Stimulated activated CD8-positive, alpha-beta memory T cell treated with anti-CD3 and anti-CD28 coated beads, Interleukin-12 subunit alpha, Interleukin-12 subunit beta, amount 100 ng/mL, for 24 hours (primary cell): ENCODE measurements at regions not wholly inside any gene's neighbourhood (a gene's known extent, or its start where the extent isn't known, plus 50 kb on each side); places are given as distances from the start of the nearest gene placed in this dataset.

Source experiments
- DNase-seq: peaks from one replicate; pipeline ENCODE4 v3.0.0-alpha.2; 2020; ENCODE audit errors: extremely low read depth

DNA sequence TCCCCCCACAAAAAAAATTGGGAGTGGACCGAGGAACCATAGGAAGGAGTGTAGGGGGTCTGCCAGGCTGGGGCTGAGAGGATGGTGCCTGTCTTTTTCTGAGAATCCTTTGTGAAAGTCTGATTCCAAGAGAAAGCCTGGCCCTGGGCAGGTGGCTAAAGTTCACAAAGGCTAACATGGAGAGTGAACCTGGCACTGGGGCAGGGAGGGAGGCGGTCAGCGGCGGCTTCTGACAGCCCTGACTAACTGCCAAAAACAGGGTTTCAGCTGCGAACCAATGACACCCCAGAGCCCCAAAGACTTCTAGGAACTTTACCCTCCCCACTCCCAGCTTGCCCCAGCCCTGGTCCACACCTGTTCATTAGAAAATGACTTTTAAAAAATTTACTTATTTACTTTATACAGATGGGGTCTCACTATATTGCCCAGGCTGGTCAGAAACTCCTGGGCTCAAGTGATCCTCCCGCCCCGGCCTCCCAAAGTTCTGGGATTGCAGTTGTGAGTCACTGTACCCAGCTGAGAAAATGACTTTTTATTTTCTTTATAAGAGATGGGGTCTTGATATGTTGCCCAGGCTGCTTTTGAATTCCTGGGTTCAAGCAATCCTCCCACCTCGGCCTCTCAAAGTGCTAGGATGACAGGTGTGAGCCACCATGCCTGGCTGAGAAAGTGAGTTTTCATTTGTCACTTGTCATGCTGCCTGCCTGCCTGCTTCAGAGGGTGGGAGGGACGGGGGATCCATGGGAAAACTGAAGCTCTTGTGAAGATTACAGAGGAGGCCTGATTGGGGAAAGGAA is 61.0 kb upstream of the DUSP5 start:
- no peak for DNase-seq

DNA sequence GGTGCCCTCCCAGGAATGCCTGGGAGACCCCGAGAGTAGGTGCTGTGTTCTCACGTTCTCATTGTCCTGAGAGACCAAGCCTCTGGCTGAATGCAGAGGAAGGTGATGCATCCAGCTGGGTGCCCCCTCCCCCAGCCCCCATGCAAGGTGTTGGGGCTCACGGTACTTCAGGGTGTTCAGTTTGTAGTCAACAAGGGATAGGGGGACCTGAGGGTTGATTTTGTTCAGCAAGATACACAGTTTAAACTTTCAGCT is 60.4 kb upstream of the DUSP5 start:
- no peak for DNase-seq

DNA sequence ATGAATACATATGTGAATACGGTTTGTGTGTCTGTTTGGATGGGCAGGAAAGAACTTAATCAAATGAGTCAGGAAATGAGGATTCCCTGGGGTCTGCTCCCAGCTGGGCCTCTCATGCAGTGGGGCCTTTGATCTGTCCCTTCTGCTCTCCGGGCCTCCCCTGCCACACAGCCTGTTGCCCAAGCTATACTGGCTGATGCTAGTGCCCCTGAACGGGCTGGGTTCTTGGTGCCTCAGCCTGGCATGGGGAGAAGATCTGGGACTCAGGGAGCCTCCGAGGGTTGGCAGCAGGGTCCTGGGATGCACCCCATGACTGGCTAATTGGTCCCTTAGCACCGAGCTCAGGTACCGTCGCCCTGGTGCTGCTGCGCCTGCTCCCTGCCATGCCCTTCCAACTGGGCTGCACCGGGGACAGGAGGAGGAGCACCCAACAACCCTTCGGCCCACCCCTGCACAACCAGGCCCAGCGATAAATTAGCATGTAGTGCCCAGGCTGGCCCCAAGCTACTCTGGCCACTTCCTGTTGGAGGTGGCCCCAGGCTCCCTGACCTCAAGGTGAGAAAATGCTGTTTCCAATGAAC is 59.9 kb upstream of the DUSP5 start:
- DNase-seq = no peak

GRCh38 chr10:110442746-110443145 is 55.0 kb upstream of the DUSP5 start:
- DNase-seq = no peak

DNA sequence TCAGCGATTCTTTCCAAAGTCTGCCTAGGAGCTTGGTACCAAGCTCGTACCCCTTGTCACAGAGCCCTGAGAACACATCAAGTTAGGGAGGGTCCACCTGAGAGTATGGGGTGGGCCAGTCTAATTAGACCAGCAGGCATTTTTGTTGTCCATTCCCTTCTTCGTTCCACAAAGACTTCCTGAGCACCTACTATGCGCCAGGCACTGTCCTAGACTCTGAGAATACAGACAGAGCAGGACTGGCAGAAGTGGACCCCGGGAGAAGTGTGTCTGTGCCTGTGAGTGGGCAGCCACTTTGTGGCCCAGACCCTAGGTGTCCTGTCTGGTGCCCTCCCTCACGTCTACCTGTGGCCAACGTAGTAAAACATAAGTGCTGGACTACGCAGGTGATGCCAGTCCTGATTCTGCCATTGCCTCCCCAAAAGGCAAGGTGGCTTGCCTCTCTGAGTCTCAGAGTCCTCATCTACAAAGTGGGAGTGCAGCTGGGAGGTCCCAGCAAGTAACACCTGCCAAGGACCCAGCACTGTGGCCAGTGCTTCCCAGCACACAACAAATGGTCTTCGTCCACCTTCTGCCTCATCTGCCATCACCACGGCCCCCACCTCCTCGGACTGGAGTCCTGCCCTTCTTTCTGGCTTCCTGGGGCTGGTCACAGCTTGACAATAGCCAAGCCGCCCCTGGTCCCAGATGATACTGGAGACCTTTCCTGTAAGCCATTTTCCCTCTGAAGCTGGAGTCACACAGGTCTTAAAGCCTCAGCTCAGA is 54.3 kb upstream of the DUSP5 start:
- no peak for DNase-seq

- DNase-seq = no peak
These were observed 53.7 kb upstream of the DUSP5 start for GRCh38 chr10:110444004-110444337.

DNA sequence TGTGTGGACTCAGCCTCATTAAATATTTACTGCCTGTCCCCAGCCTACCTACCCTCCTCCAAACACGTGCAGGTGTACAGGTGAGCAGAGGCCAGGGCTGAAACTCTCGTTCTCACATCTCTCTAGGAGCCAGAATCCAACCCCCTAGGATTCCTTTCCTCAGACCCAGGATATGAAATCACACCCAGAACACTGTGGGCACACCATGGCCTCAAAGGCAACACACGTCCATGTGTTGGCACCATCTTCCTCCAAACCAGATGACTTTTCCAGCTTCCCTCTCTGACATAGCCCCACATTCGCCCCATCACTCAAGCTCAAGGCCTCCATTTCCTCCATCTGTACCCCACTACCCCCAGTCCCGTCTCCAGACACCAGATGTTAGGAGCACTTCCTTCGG is 51.8 kb upstream of the DUSP5 start:
- no peak for DNase-seq

- DNase-seq = no peak
These were observed 51.4 kb upstream of the DUSP5 start for GRCh38 chr10:110446277-110446676.

GRCh38 chr10:110446954-110447608 is 50.6 kb upstream of the DUSP5 start:
- no peak for DNase-seq

DNA sequence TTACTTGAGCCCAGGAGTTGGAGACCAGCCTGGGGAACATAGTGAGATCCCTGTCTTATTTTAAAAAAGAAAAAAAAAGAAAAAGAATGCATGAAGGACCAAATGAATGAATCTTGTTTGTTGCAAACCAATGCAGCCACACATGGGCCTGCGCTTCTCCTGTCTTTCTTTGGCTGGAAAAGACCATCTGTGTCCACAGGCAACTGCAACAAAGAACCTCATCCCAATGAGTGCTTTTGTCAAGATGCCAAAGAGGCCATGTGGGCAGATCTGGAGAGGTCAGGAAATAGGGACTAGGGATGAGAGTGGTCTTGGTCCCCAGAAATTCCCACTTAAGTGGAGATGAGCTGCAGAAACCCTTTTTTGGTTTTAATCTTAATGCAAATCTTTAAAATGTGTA is 49.8 kb upstream of the DUSP5 start:
- DNase-seq = no peak
